ENCODE measurements at regions not wholly inside any gene's neighbourhood (a gene's known extent, or its start where the extent isn't known, plus 50 kb on each side); places are given as distances from the start of the nearest gene placed in this dataset.
"Not testable (repeated sequence)": the region's sequence is repeated elsewhere in the genome, so short reads cannot be mapped to it uniquely, and the experiment has no call there.

DNA sequence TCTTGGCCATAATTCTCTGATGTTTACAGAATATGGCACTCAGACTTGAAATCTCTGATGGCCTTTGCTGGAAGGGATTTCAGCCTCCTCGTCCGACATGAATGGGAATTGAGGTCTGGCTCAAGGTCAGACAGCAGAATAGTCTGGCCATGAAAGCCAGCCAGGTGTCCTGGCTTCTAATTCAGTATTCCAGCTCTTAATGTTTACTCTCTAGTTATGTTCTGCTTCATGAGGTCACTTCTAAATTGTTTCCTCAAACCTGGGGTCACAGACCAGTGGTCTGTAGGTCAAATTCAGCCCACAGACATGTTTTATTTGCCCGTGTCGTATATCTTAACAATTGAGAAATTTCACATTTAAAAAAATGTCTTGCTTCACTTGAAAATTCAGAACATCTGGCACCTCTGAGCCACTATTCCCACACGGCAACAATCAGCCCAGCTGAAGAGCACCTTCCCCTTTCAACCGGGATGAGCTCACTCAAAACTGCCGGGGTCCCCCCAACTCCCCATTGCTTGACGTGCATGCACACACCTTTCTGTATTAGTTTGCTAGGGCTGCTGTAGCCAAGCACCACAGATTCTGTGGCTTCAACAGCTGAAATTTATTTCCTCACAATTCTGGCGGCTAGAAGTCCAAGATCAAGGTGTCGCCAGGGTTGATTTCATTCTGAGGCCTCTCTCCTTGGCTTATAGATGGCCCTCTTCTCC, 243.5 kb downstream of the ENC1 start:
- Histone ChIP-seq H3K4me3 (ENCODE audit: low read length) (no peak overlapping the region), H3K4me1 (ENCODE audit: control insufficient read depth, insufficient read depth, low read length) (no peaks in the 10 kb centered on the region), H3K27me3 (ENCODE audit: control insufficient read depth, insufficient read depth, low read length) (no peaks in the 10 kb centered on the region), H3K27ac (ENCODE audit: low read depth, low read length) (no peak overlapping the region), H3K9ac (ENCODE audit: low read length) (no peak overlapping the region), H3K36me3 (ENCODE audit: control insufficient read depth, insufficient read depth, low read length) (no peaks in the 10 kb centered on the region)

DNA sequence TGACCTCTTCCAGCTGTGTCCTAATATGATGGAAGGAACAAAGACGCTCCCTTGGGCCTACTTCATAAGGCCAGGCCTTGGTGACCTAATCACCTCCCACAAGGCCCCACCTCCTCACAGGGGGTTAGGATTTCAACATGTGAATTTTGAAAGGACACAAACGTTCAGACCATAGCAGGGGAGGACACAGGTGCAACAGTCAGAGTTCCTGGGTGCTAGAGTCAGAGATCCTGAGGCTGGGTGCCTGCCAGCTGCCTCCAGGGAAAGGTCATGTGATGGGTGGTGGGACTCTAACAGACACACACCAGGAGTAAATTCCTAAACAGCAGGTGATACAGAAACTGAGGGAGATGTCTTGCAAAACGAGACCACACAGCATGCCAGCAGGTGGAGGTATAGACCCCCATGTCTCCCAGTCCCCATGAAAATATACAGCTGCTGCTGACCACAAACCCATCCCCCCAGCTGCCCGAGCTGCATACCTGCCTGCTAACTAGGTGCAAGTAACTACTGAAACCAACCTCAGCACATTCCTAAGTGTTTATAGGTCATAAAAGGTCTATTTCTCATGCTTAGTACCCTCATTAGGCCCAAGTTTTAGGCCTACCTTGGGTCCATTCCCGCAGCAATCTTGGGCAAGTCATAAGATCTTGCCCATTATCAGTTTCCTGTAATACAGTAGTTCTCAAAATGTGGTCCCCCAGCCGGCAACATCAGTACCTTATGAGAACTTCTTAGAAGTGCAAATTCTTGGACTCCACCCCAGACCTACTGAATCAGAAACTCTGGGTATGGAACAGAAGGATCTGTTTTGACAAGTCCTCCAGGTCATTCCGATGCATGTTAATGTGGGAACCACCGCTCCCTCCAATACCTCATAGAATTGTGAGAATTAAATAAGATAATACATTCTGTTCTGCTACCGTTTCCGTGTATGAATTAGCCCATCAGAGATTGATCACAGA, 245.3 kb downstream of the ENC1 start:
- no peaks in the 10 kb centered on the region for H3K27me3 ChIP-seq (ENCODE audit: control insufficient read depth, insufficient read depth, low read length)
- H3K27ac ChIP-seq (ENCODE audit: low read depth, low read length) = no peak overlapping the region
- no peak overlapping the region for H3K4me3 ChIP-seq (ENCODE audit: low read length)
- no peaks in the 10 kb centered on the region for H3K4me1 ChIP-seq (ENCODE audit: control insufficient read depth, insufficient read depth, low read length)
- no peaks in the 10 kb centered on the region for H3K36me3 ChIP-seq (ENCODE audit: control insufficient read depth, insufficient read depth, low read length)
- H3K9ac ChIP-seq (ENCODE audit: low read length) = no peak overlapping the region

DNA sequence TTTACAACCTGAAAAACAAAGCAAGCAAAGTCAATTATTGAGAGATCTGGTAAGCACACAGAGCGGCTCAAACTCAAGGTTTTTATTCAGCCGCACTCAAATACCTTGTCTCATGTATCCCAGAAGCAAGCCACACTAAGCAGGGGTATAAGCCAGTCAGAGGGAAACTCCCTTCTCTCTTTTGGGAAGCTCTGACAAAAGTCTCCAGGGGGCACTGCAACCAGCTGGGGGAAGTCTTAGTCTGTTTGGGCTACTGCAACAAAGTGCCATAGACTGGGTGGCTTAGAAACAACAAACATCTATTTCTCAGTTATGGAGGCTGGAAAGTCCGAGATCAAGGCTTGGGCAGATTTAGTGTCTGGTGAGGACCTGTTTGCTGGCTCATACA, 246.0 kb downstream of the ENC1 start:
- Histone ChIP-seq H3K27me3 (ENCODE audit: control insufficient read depth, insufficient read depth, low read length) (no peaks in the 10 kb centered on the region), H3K9ac (ENCODE audit: low read length) (no peak overlapping the region), H3K36me3 (ENCODE audit: control insufficient read depth, insufficient read depth, low read length) (no peaks in the 10 kb centered on the region), H3K4me1 (ENCODE audit: control insufficient read depth, insufficient read depth, low read length) (no peaks in the 10 kb centered on the region), H3K27ac (ENCODE audit: low read depth, low read length) (no peak overlapping the region), H3K4me3 (ENCODE audit: low read length) (no peak overlapping the region)

DNA sequence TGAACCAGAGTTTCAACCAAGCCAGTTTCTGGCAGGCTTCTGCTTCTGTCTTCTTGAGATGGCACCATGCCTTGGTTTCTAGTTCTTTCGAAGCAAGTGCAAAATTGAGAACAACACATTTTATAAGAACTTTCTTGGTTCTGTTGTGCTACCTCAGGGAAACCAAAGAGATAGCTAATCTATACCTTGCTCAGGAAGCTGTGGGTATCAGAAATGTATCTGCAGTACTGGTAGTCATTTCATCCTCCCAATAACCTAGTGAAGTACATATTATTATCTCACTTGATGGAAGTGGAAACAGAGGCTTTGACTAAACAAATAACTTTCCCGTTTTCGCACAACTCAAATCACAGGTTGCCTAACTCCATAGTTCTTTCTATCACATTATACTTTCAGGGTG, 246.6 kb downstream of the ENC1 start:
- H3K9ac ChIP-seq (ENCODE audit: low read length) = no peak overlapping the region
- no peaks in the 10 kb centered on the region for H3K36me3 ChIP-seq (ENCODE audit: control insufficient read depth, insufficient read depth, low read length)
- no peaks in the 10 kb centered on the region for H3K4me1 ChIP-seq (ENCODE audit: control insufficient read depth, insufficient read depth, low read length)
- no peak overlapping the region for H3K27ac ChIP-seq (ENCODE audit: low read depth, low read length)
- H3K27me3 ChIP-seq (ENCODE audit: control insufficient read depth, insufficient read depth, low read length) = no peaks in the 10 kb centered on the region
- H3K4me3 ChIP-seq (ENCODE audit: low read length) = no peak overlapping the region

DNA sequence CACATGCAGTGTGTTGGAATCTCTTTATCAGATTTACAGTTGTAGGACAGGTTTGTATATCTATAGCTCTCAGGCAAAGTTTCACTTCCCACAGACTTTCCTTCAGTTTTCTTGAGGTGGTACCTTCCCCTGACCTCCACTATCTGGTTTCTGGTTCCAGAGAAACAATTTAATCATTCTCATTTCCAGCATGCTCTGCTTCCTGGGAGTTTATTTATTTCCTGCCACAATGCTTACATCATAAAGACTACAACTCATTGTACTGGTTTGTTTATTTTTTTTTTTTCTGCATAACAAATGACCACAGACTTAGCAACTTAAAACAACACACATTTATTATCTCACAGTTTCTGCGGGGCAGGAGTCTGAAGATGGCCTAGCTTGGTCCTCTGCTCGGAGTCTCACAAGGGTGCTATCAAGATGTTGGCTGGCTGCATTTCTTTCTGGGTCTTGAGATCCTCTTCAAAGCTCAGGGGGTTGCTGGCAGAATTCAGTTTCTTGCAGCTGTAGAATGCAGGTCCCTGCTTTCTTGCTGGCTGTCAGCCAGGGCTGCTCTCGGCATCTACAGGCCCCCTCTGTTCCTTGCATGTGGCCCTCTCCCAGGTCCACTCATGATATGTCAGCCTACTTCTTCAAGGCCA, 247.7 kb downstream of the ENC1 start:
- Histone ChIP-seq H3K36me3 (ENCODE audit: control insufficient read depth, insufficient read depth, low read length) (no peaks in the 10 kb centered on the region), H3K4me3 (ENCODE audit: low read length) (no peak overlapping the region), H3K9ac (ENCODE audit: low read length) (no peak overlapping the region), H3K27me3 (ENCODE audit: control insufficient read depth, insufficient read depth, low read length) (no peaks in the 10 kb centered on the region), H3K4me1 (ENCODE audit: control insufficient read depth, insufficient read depth, low read length) (no peaks in the 10 kb centered on the region), H3K27ac (ENCODE audit: low read depth, low read length) (no peak overlapping the region)

DNA sequence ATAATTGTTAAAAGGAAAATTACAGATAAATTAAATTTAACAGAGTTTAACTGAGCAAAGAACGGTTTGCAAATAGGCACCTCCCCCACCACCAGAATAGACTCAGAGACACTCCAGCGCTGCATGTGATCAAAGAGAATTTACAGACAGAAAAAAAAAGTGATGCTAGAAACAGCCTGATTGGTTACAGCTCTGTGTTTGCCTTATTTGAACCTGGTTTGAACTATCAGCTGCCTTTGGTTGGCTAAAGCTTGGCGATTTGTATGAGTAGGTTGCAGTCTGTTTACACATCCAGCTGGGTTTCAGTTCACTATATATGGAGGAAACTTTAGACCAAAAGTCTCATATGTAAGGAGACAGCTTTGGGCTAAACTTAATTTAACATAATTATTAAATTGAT, 249.1 kb downstream of the ENC1 start:
- H3K4me1 ChIP-seq (ENCODE audit: control insufficient read depth, insufficient read depth, low read length) = no peaks in the 10 kb centered on the region
- no peak overlapping the region for H3K9ac ChIP-seq (ENCODE audit: low read length)
- H3K4me3 ChIP-seq (ENCODE audit: low read length) = no peak overlapping the region
- H3K36me3 ChIP-seq (ENCODE audit: control insufficient read depth, insufficient read depth, low read length) = no peaks in the 10 kb centered on the region
- no peaks in the 10 kb centered on the region for H3K27me3 ChIP-seq (ENCODE audit: control insufficient read depth, insufficient read depth, low read length)
- no peak overlapping the region for H3K27ac ChIP-seq (ENCODE audit: low read depth, low read length)

DNA sequence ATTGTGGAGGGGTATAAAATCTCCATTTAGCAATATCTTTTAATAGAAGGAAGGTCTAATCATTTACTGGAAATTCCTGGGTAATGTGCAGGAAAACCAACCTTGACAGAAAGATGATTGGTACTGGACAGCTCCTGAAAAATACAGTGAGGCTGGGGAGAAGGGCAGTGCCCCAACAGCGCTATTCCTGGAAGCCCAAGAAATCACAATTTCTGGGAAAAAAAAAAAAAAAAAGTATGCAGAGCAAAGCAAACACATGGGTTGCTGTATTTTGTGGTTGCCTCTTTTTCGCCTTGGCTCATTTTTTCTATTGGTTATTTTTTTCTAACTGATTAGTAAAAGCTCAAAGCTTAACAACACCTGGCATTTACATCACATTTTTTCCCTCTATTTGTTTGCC, 249.7 kb downstream of the ENC1 start:
- Histone ChIP-seq H3K36me3 (ENCODE audit: control insufficient read depth, insufficient read depth, low read length) (no peaks in the 10 kb centered on the region), H3K27me3 (ENCODE audit: control insufficient read depth, insufficient read depth, low read length) (no peaks in the 10 kb centered on the region), H3K27ac (ENCODE audit: low read depth, low read length) (no peak overlapping the region), H3K4me3 (ENCODE audit: low read length) (no peak overlapping the region), H3K9ac (ENCODE audit: low read length) (no peak overlapping the region), H3K4me1 (ENCODE audit: control insufficient read depth, insufficient read depth, low read length) (no peaks in the 10 kb centered on the region)

DNA sequence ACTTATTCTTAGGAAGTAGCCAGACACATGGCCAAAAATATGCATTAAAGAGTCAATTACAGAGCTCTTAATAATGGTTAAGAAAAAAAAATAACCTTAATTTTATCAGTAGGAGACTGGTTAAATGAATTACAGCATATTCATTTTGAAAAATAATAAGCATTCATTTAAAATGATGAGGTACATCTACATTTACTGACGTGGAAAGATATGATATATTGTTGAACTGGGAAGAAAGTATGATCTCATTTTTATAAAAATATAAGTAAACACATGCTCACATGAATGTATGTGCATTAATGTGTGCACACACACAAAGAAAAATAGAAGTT, 250.3 kb downstream of the ENC1 start:
- H3K9ac ChIP-seq (ENCODE audit: low read length) = no peak overlapping the region
- no peak overlapping the region for H3K4me3 ChIP-seq (ENCODE audit: low read length)
- no peaks in the 10 kb centered on the region for H3K27me3 ChIP-seq (ENCODE audit: control insufficient read depth, insufficient read depth, low read length)
- no peaks in the 10 kb centered on the region for H3K4me1 ChIP-seq (ENCODE audit: control insufficient read depth, insufficient read depth, low read length)
- no peaks in the 10 kb centered on the region for H3K36me3 ChIP-seq (ENCODE audit: control insufficient read depth, insufficient read depth, low read length)
- H3K27ac ChIP-seq (ENCODE audit: low read depth, low read length) = no peak overlapping the region

DNA sequence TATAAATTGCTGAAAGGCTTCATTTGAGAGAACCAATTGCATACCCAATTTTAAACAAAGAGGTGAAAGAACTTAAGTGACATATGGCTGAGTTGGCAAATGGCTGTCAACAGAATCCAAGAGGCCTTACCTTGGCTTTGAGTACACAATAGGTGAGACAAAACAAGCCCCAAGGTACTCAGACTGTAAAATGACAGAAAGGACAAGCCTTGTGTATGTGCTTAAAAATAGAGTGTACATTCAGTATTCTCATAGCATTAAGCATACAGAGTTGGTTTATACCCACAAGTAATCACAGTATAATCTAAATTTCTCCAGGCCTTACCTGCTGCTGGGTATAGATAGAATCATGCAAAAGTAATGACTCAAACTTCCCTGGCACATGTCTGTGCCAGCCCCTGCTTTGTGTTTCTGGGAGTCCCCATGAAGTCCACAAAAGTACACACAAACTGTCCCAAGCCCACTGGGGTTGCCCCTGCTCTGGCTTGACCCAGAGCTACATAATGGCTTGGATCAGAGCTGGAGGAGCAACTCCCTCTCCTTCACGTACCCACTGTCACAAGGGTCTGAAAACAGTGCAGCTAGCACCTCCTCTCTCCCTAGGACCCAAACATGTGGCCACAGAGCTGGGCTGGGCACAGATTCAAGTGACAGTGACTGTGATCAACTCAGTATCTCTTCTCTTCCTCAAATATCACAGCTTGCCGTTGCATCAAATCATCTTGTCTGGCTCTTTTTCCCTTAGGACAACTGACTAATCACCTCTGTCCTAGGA, 250.8 kb downstream of the ENC1 start:
- H3K9ac ChIP-seq (ENCODE audit: low read length) = no peak overlapping the region

DNA sequence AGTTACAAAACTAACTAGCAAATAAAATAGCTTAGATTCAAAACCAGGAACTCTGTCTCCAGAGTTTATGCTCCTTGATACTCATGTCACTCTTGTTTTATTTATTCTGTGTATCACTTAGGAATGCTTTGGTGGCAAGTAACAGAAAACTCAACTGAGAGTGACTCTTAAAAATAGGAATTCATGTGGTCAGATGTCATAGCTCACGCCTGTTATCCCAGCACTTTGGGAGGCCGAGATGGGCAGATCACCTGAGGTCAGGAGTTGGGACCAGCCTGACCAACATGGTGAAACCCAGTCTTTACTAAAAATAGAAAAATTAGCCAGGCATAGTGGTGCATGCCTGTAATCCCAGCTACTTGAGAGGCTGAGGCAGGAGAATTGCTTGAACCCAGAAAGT, 252.1 kb downstream of the ENC1 start:
- H3K4me1 ChIP-seq (ENCODE audit: control insufficient read depth, insufficient read depth, low read length); H3K27me3 ChIP-seq (ENCODE audit: control insufficient read depth, insufficient read depth, low read length); H3K9ac ChIP-seq (ENCODE audit: low read length); H3K4me3 ChIP-seq (ENCODE audit: low read length); H3K36me3 ChIP-seq (ENCODE audit: control insufficient read depth, insufficient read depth, low read length); H3K27ac ChIP-seq (ENCODE audit: low read depth, low read length): not testable (repeated sequence)

More for the DNA sequence above, 250.8 kb downstream of the ENC1 start:
- Histone ChIP-seq H3K36me3 (ENCODE audit: control insufficient read depth, insufficient read depth, low read length) (no peaks in the 10 kb centered on the region), H3K4me3 (ENCODE audit: low read length) (no peak overlapping the region), H3K27ac (ENCODE audit: low read depth, low read length) (no peak overlapping the region), H3K27me3 (ENCODE audit: control insufficient read depth, insufficient read depth, low read length) (no peaks in the 10 kb centered on the region), H3K4me1 (ENCODE audit: control insufficient read depth, insufficient read depth, low read length) (no peaks in the 10 kb centered on the region)

DNA sequence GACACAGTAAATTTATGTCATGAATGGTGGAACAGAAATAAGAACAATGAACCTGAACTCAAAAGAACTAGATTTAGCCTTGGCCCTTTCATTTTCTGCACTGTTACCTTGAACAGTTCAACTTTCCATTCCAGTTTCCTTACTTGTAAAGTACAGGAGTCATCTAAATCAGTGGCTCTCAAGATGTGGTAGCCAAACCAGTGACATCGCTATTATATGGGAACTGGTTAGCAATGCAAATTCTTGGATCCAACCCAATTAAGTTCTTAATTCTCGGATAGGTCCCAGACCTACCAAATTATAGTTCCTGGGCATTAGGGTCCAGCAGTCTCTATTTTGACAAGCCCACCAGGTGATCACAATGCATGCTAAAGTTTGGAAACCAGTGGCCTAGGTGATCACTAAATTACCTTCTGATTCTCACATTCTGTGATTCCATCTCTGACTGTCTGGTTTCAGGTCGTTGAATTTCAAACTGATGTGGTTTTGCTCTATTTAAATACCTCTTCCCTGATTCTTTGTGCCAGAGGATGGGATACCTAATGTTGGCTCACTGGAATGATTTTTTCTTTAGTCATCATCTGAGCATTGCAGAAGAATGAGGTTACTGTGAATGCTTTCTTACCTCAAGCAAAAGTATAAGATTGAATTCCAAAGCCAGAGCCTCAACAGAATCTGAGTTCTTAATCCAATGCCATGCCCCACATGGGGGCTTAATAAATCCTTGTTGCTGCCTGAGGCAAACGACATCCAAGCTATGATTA, 253.8 kb downstream of the ENC1 start:
- Histone ChIP-seq H3K4me1 (ENCODE audit: control insufficient read depth, insufficient read depth, low read length) (no peaks in the 10 kb centered on the region), H3K27ac (ENCODE audit: low read depth, low read length) (no peak overlapping the region), H3K36me3 (ENCODE audit: control insufficient read depth, insufficient read depth, low read length) (no peaks in the 10 kb centered on the region), H3K9ac (ENCODE audit: low read length) (no peak overlapping the region), H3K4me3 (ENCODE audit: low read length) (no peak overlapping the region), H3K27me3 (ENCODE audit: control insufficient read depth, insufficient read depth, low read length) (no peaks in the 10 kb centered on the region)

Measured in rectal smooth muscle tissue (tissue), 1 donor.